Activated CD4-positive, alpha-beta T cell treated with anti-CD3 and anti-CD28 coated beads for 36 hours (primary cell): ENCODE measurements at regions not wholly inside any gene's neighbourhood (a gene's known extent, or its start where the extent isn't known, plus 50 kb on each side); places are given as distances from the start of the nearest gene placed in this dataset.
A peak's percentile ranks its signal among the peaks of the same experiment; 100 is the strongest.
"Not testable (repeated sequence)": the region's sequence is repeated elsewhere in the genome, so short reads cannot be mapped to it uniquely, and the experiment has no call there.

Source experiments
- ATAC-seq: fragments of 200-7000 bp; cut with Tn5 transposase; one replicate; pipeline ENCODE4 v1.10.0; 2021; ENCODE audit warnings: mild to moderate bottlenecking, moderate library complexity
- CTCF ChIA-PET: fragments of 350-600 bp; sonication (Branson Sonifier 250); formaldehyde crosslinking; loops from one replicate; lab custom pipeline; 2021; ENCODE audit warnings: antibody characterized with exemption; lab: Charles Lee
- POLR2A ChIA-PET: fragments of 350-600 bp; sonication (Branson Sonifier 250); formaldehyde crosslinking; loops from one replicate; lab custom pipeline; 2021; ENCODE audit warnings: antibody characterized with exemption, inconsistent platforms; lab: Charles Lee
- DNase-seq: peaks from one replicate; pipeline ENCODE4 v3.0.0-alpha.2; 2020
- H3K27ac Mint-ChIP-seq: one replicate; pipeline ENCODE4 v1.8.0; 2021; ENCODE audit warnings: mixed read lengths
- H3K27me3 Mint-ChIP-seq: one replicate; pipeline ENCODE4 v1.8.0; 2021; ENCODE audit warnings: mixed read lengths
- H3K36me3 Mint-ChIP-seq: one replicate; pipeline ENCODE4 v1.8.0; 2021; ENCODE audit warnings: low read depth, mixed read lengths
- H3K4me1 Mint-ChIP-seq: one replicate; pipeline ENCODE4 v1.8.0; 2021; ENCODE audit warnings: mixed read lengths
- H3K4me3 Mint-ChIP-seq: one replicate; pipeline ENCODE4 v1.8.0; 2021; ENCODE audit warnings: mild to moderate bottlenecking, moderate library complexity, mixed read lengths
- H3K9me3 Mint-ChIP-seq: one replicate; pipeline ENCODE4 v1.8.0; 2021; ENCODE audit warnings: low read depth, mixed read lengths
- intact Hi-C, 2 experiments: fragments of 100-400 bp; cut with DNase I in 1 of 2; cut with micrococcal nuclease in 1 of 2; formaldehyde crosslinking; loops; one replicate each; pipeline versions ENCODE4 v1.14.2 to v1.15.1; 2022 to 2024; cut with DNase I, micrococcal nuclease

DNA sequence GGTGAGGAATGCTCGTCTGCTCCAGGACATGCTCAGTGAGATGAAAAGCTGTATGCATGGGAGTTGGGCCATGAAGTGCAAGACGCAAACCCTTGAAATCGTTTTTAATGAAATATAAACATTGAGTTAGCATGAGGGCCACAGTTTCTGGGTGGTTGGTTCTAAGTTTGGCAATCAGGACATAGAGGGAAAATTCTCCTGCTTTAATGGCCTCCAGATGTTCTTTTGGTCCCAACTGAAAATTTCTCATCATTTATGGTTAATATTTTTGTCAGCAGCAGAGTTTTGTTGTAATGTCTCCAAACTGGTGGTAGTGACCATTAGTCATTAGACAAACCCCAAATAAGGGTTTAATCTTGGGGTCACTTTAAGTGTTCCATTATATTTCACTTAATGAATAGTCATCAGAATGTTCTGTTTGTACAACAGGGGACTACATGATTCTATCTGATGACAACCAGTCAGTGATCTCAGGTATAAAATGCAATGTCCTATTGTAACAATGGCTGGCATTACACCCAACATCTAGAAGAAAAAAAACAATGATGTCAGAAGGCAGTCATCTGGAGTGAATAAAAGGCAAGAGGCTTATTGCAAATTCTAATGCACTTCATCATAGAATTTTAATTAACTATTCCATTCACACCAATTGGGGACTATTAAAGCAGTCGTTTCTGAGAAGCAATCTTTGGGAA lies 197.4 kb downstream of the JCAD start:
- no peak for ATAC-seq
- POLR2A ChIA-PET: no interaction called here
- no peak for DNase-seq
- Mint-ChIP-seq H3K4me1 (no peaks in the 10 kb centered on the region), H3K27me3 (peaks cover 13% of the 10 kb centered on the region), H3K27ac (no peak overlapping the region), H3K4me3 (no peak overlapping the region), H3K36me3 (no peaks in the 10 kb centered on the region), H3K9me3 (no peaks in the 10 kb centered on the region)
- intact Hi-C loops: no loop called here
- CTCF ChIA-PET: no interaction called here

DNA sequence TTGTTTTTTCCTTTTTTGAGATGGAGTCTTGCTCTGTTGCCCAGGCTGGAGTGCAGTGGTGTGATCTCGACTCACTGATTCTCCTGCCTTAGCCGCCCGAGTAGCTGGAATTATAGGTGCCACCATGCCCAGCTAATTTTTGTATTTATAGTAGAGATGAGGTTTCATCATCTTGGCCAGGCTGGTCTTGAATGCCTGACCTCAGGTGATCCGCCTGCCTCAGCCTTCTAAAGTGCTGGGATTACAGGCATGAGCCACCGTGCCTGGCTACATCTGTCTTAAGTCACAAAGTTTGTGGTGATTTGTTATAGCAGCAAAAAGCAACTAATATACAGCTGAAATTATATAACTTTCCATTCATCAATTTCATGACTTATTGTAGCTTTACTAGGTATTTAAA lies 198.2 kb downstream of the JCAD start:
- POLR2A ChIA-PET: interaction anchor here (0.7 kb wide), 1 partner anchor 1051 kb away, joined by 3 read pairs; no protein-coding TSS in a partner anchor

DNA sequence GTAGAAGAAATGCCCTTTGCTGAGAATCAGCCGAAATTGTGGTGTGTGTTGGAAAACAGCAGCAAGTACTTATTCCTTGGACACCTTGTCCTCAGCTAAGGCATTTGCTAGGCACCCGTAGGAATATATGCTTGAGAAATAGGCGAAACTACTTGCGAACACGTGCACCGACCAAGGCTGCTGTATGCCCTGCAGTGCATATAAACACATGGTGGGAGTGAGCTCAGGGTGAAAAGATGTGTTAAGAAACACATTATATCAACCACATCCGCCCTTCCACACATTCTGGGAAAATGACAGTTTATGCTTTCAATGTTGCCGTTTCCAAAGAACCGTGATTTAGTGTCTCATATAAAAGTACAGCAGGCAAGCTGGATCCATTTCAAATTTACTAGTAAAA lies 199.2 kb downstream of the JCAD start:
- intact Hi-C loops: no loop called here
- Mint-ChIP-seq H3K27me3 (peaks cover 13% of the 10 kb centered on the region), H3K36me3 (no peaks in the 10 kb centered on the region), H3K27ac (no peak overlapping the region), H3K4me3 (no peak overlapping the region), H3K4me1 (no peaks in the 10 kb centered on the region), H3K9me3 (no peaks in the 10 kb centered on the region)
- CTCF ChIA-PET: no interaction called here
- DNase-seq: no peak
- POLR2A ChIA-PET: interaction anchor here (0.7 kb wide), 1 partner anchor 1050 kb away, joined by 3 read pairs; no protein-coding TSS in a partner anchor
- ATAC-seq: no peak

More for the DNA sequence above, 198.2 kb downstream of the JCAD start:
- CTCF ChIA-PET, H3K9me3 Mint-ChIP-seq, H3K4me1 Mint-ChIP-seq, H3K27ac Mint-ChIP-seq, intact Hi-C loops, ATAC-seq, H3K4me3 Mint-ChIP-seq, H3K36me3 Mint-ChIP-seq, DNase-seq: not testable (repeated sequence)
- H3K27me3 Mint-ChIP-seq: peaks cover 13% of the 10 kb centered on the region

DNA sequence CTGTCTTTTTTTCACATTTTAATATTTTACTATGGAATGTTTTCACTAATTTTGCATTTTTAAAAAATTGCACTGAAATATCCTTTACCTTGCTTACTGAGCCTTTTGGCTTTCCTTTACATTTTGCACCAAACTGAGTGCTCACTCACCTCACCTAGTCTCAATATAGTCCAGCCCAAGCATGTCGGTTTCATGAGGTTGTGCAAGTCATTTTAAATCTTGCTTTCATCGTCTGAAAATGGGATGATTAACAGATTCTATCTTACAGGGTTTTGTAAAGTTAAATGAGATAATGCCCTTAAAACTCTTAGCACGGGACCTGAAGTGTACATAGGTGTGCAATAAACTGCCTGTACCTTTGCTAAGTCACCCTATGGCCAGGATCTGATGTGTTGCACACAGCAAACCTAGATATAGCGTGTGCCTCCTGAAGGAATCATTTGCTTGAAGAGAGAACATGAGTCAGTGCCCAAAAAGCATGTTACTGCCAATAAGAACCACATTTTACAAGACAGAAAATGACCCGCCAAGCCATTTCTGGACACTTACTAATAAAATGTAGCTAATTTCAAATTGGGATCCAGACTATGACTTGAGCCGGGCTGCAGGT lies 199.8 kb downstream of the JCAD start:
- ATAC-seq: no peak
- intact Hi-C loops: no loop called here
- Mint-ChIP-seq H3K27me3 (peaks cover 13% of the 10 kb centered on the region), H3K4me3 (no peak overlapping the region), H3K27ac (no peak overlapping the region), H3K4me1 (no peaks in the 10 kb centered on the region), H3K36me3 (no peaks in the 10 kb centered on the region), H3K9me3 (no peaks in the 10 kb centered on the region)
- ChIA-PET POLR2A (no interaction called here), CTCF (no interaction called here)
- no peak for DNase-seq

DNA sequence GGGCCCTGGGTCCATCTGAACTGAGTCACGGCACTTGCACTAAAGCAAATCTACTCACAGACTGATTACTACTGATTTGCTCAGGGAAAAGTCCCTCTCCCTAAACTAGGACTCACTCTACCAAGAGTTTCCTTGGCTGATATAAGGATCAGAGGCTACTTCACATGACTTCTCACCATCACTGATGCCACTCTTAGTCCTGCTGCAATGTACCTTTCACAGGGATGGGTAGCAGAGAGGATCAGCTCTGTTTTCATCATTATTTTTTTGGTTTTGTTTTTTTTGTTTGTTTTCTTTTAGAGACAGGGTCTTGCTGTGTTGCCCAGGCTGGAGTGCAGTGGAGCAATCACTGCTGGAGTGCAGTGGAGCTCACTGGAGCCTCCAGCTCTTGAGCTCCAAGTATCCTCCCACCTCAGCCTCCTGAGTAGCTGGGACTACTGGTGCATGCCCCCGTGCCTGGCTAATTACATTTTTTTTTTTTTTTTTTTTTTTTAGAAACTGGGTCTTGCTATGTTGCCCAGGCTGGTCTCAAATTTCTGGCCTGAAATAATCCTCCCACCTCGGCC lies 200.6 kb downstream of the JCAD start:
- no peak overlapping the region for H3K4me3 Mint-ChIP-seq

DNA sequence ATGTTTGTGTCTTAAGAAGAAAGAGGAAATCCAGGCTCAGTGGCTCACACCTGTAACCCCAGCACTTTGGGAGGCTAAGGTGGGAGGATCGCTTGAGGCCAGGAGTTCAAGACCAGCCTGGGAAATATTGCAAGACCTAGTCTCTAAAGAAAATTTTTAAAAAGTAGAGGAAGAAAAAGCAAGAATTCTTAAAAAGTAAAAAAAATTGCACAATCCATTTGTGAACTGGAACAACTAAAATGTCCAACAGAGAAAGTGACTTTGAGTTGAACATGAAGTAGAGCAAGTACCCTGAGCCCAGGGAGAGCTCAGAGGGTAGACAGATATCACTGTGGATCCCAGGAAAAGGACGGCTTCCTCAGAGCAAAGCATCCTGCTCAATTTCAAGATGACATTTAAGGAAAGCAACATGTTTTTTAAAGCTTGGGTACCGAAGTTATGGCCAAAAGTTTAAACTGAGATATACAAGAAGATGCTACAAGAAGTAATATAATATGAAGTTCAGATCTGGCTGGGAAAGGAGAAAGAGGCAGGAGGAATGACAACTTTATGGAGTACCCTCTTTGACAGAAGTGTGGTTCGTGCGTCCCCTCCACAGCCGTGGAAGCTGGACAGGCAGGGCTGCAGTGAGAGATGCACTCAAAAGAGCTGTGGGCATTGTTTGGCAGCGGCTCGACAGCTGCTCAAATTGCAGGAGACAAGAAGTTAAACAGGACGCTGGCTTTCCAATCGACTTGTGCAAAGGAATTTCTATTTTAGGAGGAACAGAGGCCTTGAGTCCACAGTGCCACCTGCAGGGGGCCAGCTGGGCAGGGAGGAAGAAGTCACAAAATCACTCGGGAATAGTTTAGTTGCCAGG lies 201.3 kb downstream of the JCAD start:
- H3K36me3 Mint-ChIP-seq: no peaks in the 10 kb centered on the region
- peak; percentile 10 for DNase-seq
- H3K4me1 Mint-ChIP-seq: no peaks in the 10 kb centered on the region
- ATAC-seq: no peak
- CTCF ChIA-PET: interaction anchor here (0.6 kb wide), 1 partner anchor 47 kb away, joined by 3 read pairs; no protein-coding TSS in a partner anchor
- peaks cover 10% of the 10 kb centered on the region for H3K27me3 Mint-ChIP-seq
- no peaks in the 10 kb centered on the region for H3K9me3 Mint-ChIP-seq
- intact Hi-C loops: no loop called here
- no peak overlapping the region for H3K4me3 Mint-ChIP-seq
- no peak overlapping the region for H3K27ac Mint-ChIP-seq
- POLR2A ChIA-PET: no interaction called here

More for the DNA sequence above, 200.6 kb downstream of the JCAD start:
- no peak for ATAC-seq
- DNase-seq: no peak
- Mint-ChIP-seq H3K27ac (no peak overlapping the region), H3K9me3 (no peaks in the 10 kb centered on the region), H3K36me3 (no peaks in the 10 kb centered on the region), H3K4me1 (no peaks in the 10 kb centered on the region), H3K27me3 (peaks cover 13% of the 10 kb centered on the region)
- POLR2A ChIA-PET: no interaction called here
- intact Hi-C loops: no loop called here
- CTCF ChIA-PET: interaction anchor here (0.6 kb wide), 1 partner anchor 46 kb away, joined by 3 read pairs; no protein-coding TSS in a partner anchor

DNA sequence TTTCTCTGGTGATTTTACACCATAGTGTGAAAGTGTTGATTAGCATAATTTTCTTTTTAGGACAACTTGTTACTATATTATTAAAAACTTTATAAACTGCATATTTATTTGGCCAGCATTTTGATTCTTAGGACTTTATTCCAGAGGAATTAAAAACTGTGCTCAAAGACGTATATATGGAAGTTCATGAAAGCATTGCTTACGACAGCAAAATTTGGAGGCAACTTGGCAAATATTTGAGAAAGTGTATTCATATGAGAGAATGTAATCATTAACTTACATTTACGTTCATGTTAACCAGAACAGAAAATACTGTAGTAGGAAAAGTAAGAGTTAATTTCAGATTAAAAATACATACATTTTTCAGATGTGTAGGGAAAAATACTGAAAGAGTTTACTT lies 203.1 kb downstream of the JCAD start:
- no peaks in the 10 kb centered on the region for H3K4me1 Mint-ChIP-seq
- H3K9me3 Mint-ChIP-seq: no peaks in the 10 kb centered on the region
- no peak for ATAC-seq
- no peak overlapping the region for H3K27ac Mint-ChIP-seq
- no peak overlapping the region for H3K4me3 Mint-ChIP-seq
- POLR2A ChIA-PET: no interaction called here
- DNase-seq: no peak
- no peaks in the 10 kb centered on the region for H3K36me3 Mint-ChIP-seq
- peaks cover 10% of the 10 kb centered on the region for H3K27me3 Mint-ChIP-seq
- intact Hi-C loops: no loop called here
- CTCF ChIA-PET: no interaction called here

DNA sequence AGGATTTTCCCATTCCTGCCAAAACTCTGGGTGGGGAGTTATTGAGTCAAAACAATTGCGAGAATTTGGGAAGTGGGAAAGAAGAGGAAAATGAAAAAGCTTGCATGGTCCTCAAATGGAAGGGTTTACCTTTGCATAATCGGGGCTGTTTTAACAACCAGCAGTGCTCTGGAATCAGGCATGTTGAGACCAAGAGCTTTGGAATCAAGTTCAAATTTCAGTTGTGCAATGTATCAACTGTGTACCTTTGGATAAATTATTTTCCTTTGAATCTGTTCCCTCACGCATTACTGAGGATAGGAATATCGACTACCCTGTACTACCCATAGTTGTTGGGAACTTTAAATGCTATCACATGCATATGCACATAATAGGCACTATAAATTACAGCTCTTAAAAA lies 205.5 kb downstream of the JCAD start:
- H3K27me3 Mint-ChIP-seq: peaks cover 8% of the 10 kb centered on the region
- no peaks in the 10 kb centered on the region for H3K9me3 Mint-ChIP-seq
- no peak overlapping the region for H3K4me3 Mint-ChIP-seq
- DNase-seq (no peak), ATAC-seq (no peak)
- intact Hi-C loops: no loop called here
- H3K27ac Mint-ChIP-seq: no peak overlapping the region
- no peaks in the 10 kb centered on the region for H3K36me3 Mint-ChIP-seq
- ChIA-PET CTCF (no interaction called here), POLR2A (no interaction called here)
- H3K4me1 Mint-ChIP-seq: peaks cover 3% of the 10 kb centered on the region

DNA sequence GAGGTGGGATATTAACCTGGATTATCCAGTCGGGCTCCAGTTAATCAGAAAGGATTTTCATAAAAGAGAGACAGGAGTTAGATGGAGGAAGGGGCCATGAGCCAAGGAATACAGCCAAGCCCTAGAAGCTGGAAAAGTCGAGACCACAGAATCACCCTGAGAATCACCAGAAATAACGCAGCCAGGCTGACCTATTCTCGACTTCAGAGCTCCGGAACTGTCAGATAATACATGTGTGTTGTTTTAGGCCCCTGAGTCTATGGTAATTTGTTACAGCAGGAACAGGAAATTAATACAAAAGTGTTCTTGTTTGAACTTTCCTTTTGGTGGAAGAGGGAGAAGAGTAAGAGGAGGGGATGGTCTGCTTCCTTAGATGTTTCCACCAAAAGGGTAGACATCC lies 208.1 kb downstream of the JCAD start:
- Mint-ChIP-seq H3K36me3 (no peaks in the 10 kb centered on the region), H3K27ac (no peak overlapping the region), H3K27me3 (peaks cover 9% of the 10 kb centered on the region), H3K4me1 (peaks cover 3% of the 10 kb centered on the region), H3K9me3 (no peaks in the 10 kb centered on the region), H3K4me3 (no peak overlapping the region)
- intact Hi-C loops: no loop called here
- ATAC-seq: no peak
- CTCF ChIA-PET: no interaction called here
- no peak for DNase-seq
- POLR2A ChIA-PET: no interaction called here

DNA sequence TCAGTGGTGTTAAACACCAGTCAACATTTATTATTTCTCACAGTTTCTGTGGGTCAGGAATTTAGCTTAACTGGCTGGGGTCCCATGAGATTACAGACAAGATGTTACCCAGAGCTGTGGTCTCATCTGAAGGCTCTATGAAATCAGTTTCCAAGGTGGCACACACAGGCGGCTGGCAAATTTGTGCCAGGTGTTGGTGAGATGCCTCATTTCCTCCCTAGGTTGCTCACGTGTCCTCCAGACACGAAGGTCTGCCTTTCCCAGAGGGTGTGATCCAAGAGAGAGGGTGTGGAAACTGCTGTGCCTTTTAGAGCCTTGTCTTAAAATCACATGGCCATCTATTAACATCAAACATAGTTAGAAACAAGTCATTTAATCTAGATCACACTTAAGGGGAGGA lies 209.0 kb downstream of the JCAD start:
- Mint-ChIP-seq H3K27me3 (peaks cover 11% of the 10 kb centered on the region), H3K36me3 (no peaks in the 10 kb centered on the region), H3K27ac (no peak overlapping the region), H3K4me3 (no peak overlapping the region), H3K4me1 (peaks cover 3% of the 10 kb centered on the region), H3K9me3 (no peaks in the 10 kb centered on the region)
- DNase-seq: no peak
- CTCF ChIA-PET: no interaction called here
- no peak for ATAC-seq
- POLR2A ChIA-PET: no interaction called here
- intact Hi-C loops: no loop called here

DNA sequence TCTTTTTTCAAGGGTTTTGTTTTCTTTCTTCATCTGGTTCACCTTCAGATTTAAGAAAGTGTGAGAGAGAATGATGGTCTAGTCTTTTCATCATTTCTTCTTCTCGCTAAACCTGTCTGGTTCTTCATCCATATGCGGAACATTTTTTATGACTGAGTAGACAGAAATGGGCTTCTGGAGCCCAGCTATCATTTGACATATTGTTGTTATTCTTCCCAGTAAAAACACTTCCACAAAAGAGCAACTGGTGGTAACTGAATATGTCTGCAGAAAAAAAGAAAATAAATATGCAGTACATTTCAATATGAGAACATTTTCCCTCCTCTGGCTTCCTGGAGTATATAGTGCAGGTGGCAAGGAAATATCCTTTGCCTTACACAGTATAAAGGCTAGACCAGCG lies 209.5 kb downstream of the JCAD start:
- POLR2A ChIA-PET: no interaction called here
- Mint-ChIP-seq H3K36me3 (no peaks in the 10 kb centered on the region), H3K27ac (no peak overlapping the region), H3K9me3 (no peaks in the 10 kb centered on the region), H3K4me1 (peaks cover 3% of the 10 kb centered on the region), H3K27me3 (peaks cover 11% of the 10 kb centered on the region), H3K4me3 (no peak overlapping the region)
- CTCF ChIA-PET: no interaction called here
- intact Hi-C loops: no loop called here
- ATAC-seq (no peak), DNase-seq (no peak)
